Astrocyte (in vitro differentiated cells and primary cell): ENCODE measurements at regions not wholly inside any gene's neighbourhood (a gene's known extent, or its start where the extent isn't known, plus 50 kb on each side); places are given as distances from the start of the nearest gene placed in this dataset.
"Not testable (repeated sequence)": the region's sequence is repeated elsewhere in the genome, so short reads cannot be mapped to it uniquely, and the experiment has no call there.

ENCODE experiments used
- CTCF ChIP-seq: IDR thresholded peaks from 2 replicates; pipeline ENCODE4 v1.5.1; 2011; ENCODE audit warnings: low read depth, mild to moderate bottlenecking, inconsistent platforms, low read length, moderate library complexity; ENCODE audit not compliant: insufficient read depth
- EZH2 ChIP-seq: IDR thresholded peaks from 2 replicates; pipeline ENCODE4 v1.6.1; 2012; ENCODE audit warnings: mild to moderate bottlenecking, low read length, inconsistent platforms; ENCODE audit not compliant: insufficient read depth

GRCh38 chrX:79926791-79927190, 87.8 kb upstream of the TBX22 start:
- TF ChIP-seq CTCF, EZH2: not testable (repeated sequence)
